CD4-positive, alpha-beta T cell (primary cell): ENCODE measurements at regions not wholly inside any gene's neighbourhood (a gene's known extent, or its start where the extent isn't known, plus 50 kb on each side); places are given as distances from the start of the nearest gene placed in this dataset.

Experiments
- ATAC-seq: fragments of 200-7000 bp; cut with Tn5 transposase; one replicate; pipeline ENCODE4 v1.10.0; 2022; ENCODE audit warnings: mild to moderate bottlenecking; ENCODE audit not compliant: poor library complexity
- CTCF ChIA-PET: fragments of 350-600 bp; sonication (Branson Sonifier 250); formaldehyde crosslinking; loops from one replicate; lab custom pipeline; 2021; ENCODE audit warnings: antibody characterized with exemption, inconsistent platforms; lab: Charles Lee
- POLR2A ChIA-PET: fragments of 350-600 bp; sonication (Branson Sonifier 250); formaldehyde crosslinking; loops from one replicate; lab custom pipeline; 2021; ENCODE audit warnings: antibody characterized with exemption, inconsistent platforms; lab: Charles Lee
- DNase-seq, 14 experiments: peaks; one replicate each; pipeline ENCODE4 v3.0.0-alpha.2; 2013 to 2020; ENCODE audit warnings: mixed read lengths in 2 of 14
- H3K27ac ChIP-seq, 2 donors: one replicate each; pipeline versions ENCODE4 v1.5.1 to v1.7.0; 2013; ENCODE audit warnings: low read length in 2 of 2, low read depth in 1 of 2, mild to moderate bottlenecking in 1 of 2
- H3K27me3 ChIP-seq, 2 experiments: 1 replicate in 1 of 2; 2 replicates in 1 of 2; pipeline versions ENCODE4 v1.6.1 to v1.7.0; 2013; ENCODE audit warnings: low read length in 2 of 2, control low read depth in 1 of 2, mild to moderate bottlenecking in 1 of 2, moderate library complexity in 1 of 2; ENCODE audit not compliant: insufficient read depth in 2 of 2, control insufficient read depth in 1 of 2
- H3K36me3 ChIP-seq: one replicate; pipeline ENCODE4 v1.6.1; 2013; ENCODE audit warnings: low read length, control low read depth; ENCODE audit not compliant: insufficient read depth
- H3K4me1 ChIP-seq: one replicate; pipeline ENCODE4 v1.6.1; 2013; ENCODE audit warnings: low read length, control low read depth; ENCODE audit not compliant: insufficient read depth
- H3K4me3 ChIP-seq: one replicate; pipeline ENCODE4 v1.5.1; 2013; ENCODE audit warnings: mild to moderate bottlenecking, low read length, moderate library complexity
- H3K9me3 ChIP-seq, 2 experiments: 1 replicate in 1 of 2; 2 replicates in 1 of 2; pipeline versions ENCODE4 v1.6.1 to v1.7.0; 2013; ENCODE audit warnings: low read length in 2 of 2, mild to moderate bottlenecking in 2 of 2, control low read depth in 1 of 2, moderate library complexity in 1 of 2; ENCODE audit not compliant: control insufficient read depth in 1 of 2, insufficient read depth in 1 of 2
- H3K27ac Mint-ChIP-seq: one replicate; pipeline ENCODE4 v1.8.0; 2020; ENCODE audit warnings: mixed read lengths
- H3K27me3 Mint-ChIP-seq: one replicate; pipeline ENCODE4 v1.8.0; 2021; ENCODE audit warnings: mixed read lengths
- H3K36me3 Mint-ChIP-seq: one replicate; pipeline ENCODE4 v1.8.0; 2021; ENCODE audit warnings: low read depth, mixed read lengths
- H3K4me1 Mint-ChIP-seq: one replicate; pipeline ENCODE4 v1.8.0; 2021; ENCODE audit warnings: low read depth, mixed read lengths
- H3K4me3 Mint-ChIP-seq: one replicate; pipeline ENCODE4 v1.8.0; 2020; ENCODE audit warnings: mild to moderate bottlenecking, mixed read lengths
- H3K9me3 Mint-ChIP-seq: one replicate; pipeline ENCODE4 v1.8.0; 2020; ENCODE audit warnings: mixed read lengths
- intact Hi-C, 2 experiments: fragments of 100-400 bp; cut with DNase I in 1 of 2; cut with micrococcal nuclease in 1 of 2; formaldehyde crosslinking; loops; one replicate each; pipeline versions ENCODE4 v1.15.1 to v1.9.0; 2023 to 2025; cut with DNase I, micrococcal nuclease
- TF ChIP-seq, protein P1 (sequence below): fragments of 200-600 bp; IDR thresholded peaks from one replicate; pipeline ENCODE4 v1.8.0; 2022; ENCODE audit warnings: antibody characterized with exemption, mild to moderate bottlenecking

DNA sequence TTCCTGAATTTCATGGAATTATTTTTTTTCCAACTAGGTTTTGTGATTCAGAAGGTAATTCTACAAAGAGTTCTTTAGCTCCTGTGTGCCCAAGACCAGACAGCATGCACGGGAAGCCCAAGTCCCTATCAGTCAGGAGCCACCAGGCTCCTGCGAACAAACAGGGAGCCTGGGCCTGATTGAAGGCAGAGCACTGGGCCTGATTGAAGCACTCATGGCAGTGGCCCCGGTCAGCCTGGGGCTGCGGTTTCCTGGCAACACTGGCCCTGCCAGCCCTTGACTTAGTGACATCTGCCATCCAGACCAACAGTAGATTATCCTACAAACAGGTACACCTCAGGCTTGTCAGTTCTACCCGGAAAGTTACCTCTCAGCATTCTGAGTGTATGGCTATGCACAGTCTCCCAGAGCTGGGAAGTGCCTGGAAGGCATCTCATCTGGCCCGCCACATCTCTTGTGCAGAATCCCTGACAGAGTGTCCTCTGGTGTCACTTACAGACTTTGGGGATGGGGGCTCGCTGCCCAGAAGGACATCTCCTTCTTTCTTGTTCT, 133.8 kb downstream of the VEGFA start:
- Histone ChIP-seq H3K4me1 (no peaks in the 10 kb centered on the region), H3K27ac (no peak overlapping the region), H3K27me3 (no peaks in the 10 kb centered on the region), H3K36me3 (no peaks in the 10 kb centered on the region), H3K9me3 (no peaks in the 10 kb centered on the region), H3K4me3 (no peak overlapping the region)
- H3K27me3 Mint-ChIP-seq = no peaks in the 10 kb centered on the region
- H3K9me3 Mint-ChIP-seq = no peaks in the 10 kb centered on the region
- H3K36me3 Mint-ChIP-seq = no peaks in the 10 kb centered on the region
- ChIA-PET POLR2A (no interaction called here), CTCF (no interaction called here)
- intact Hi-C loops = no loop called here
- no peak for ATAC-seq
- no peak overlapping the region for H3K27ac Mint-ChIP-seq
- no peak for DNase-seq
- H3K4me3 Mint-ChIP-seq = no peak overlapping the region
- TF ChIP-seq, protein P1, sequence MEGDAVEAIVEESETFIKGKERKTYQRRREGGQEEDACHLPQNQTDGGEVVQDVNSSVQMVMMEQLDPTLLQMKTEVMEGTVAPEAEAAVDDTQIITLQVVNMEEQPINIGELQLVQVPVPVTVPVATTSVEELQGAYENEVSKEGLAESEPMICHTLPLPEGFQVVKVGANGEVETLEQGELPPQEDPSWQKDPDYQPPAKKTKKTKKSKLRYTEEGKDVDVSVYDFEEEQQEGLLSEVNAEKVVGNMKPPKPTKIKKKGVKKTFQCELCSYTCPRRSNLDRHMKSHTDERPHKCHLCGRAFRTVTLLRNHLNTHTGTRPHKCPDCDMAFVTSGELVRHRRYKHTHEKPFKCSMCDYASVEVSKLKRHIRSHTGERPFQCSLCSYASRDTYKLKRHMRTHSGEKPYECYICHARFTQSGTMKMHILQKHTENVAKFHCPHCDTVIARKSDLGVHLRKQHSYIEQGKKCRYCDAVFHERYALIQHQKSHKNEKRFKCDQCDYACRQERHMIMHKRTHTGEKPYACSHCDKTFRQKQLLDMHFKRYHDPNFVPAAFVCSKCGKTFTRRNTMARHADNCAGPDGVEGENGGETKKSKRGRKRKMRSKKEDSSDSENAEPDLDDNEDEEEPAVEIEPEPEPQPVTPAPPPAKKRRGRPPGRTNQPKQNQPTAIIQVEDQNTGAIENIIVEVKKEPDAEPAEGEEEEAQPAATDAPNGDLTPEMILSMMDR = no peak
- H3K4me1 Mint-ChIP-seq = no peaks in the 10 kb centered on the region

DNA sequence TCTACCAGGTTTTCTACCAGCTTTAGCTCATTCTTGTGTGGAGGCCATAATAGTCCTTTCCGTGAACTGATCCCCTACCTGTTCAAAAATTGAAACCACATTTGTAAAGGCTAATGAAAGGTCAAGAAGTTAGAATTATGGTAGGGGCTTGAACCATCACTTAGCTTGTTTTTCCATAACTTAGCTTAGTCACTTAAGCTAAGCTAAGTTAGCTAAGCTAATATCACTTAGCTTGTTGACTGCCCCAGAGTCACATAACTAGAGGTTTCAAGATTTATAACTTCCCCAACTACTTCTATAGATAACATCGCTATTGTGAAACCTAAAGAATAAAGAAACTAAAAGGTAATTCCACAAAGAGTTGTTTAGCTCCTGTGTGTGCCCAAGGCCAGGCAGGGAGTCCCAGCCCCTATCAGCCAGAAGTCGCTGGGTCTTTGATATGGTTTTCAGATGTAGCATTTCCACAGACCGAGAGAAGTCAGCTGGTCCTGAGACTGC, 131.8 kb downstream of the VEGFA start:
- ATAC-seq = no peak
- peaks cover 3% of the 10 kb centered on the region for H3K9me3 Mint-ChIP-seq

DNA sequence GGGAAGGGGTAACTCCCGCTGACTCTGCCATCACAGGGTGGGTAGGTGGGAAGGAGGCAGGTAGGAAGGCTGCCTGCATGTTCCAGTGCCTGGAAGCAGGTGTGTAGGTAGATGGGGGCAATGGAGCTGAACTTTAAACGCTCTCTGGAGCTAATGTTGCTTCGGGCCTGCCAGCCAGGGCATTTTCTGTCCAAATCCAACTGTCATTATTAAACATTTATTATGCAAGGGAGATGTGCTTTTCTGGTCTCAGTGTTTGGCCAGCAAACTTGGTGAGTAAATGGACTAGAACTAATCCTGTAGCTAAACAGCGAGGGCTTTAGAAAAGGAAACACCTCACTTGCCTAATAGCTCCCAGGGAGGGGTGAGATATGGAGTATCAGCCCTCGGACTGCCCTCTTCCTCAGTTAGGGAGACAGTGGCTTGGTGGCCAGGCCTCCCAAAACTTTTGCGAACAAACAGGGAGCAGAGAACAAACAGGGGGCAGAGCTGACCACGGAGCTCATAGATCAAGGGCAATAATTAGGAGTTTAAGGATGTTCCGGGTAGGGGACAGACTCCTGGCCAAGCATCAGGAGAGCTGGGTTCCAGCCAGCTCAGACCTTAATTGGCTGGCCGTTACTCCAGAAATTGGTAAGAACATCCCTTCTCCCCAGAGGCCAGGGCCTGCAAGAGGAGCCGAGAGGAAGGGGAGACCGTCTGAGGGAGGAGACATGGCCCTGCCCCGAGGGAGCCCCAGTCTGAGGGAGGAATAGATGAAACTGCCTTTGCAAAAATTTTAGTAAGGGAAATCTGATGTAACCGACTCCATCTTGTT, 131.1 kb downstream of the VEGFA start:
- no peaks in the 10 kb centered on the region for H3K36me3 Mint-ChIP-seq
- no peak overlapping the region for H3K27ac Mint-ChIP-seq
- H3K4me1 ChIP-seq = no peaks in the 10 kb centered on the region
- no peaks in the 10 kb centered on the region for H3K27me3 ChIP-seq
- H3K9me3 ChIP-seq = no peaks in the 10 kb centered on the region
- intact Hi-C loops = no loop called here
- CTCF ChIA-PET = no interaction called here
- POLR2A ChIA-PET = no interaction called here
- ATAC-seq = no peak
- H3K27ac ChIP-seq = no peak overlapping the region
- H3K4me1 Mint-ChIP-seq = no peaks in the 10 kb centered on the region
- TF ChIP-seq, protein P1 = no peak
- no peaks in the 10 kb centered on the region for H3K36me3 ChIP-seq
- DNase-seq = no peak
- no peak overlapping the region for H3K4me3 Mint-ChIP-seq
- H3K9me3 Mint-ChIP-seq = peaks cover 3% of the 10 kb centered on the region
- no peaks in the 10 kb centered on the region for H3K27me3 Mint-ChIP-seq
- no peak overlapping the region for H3K4me3 ChIP-seq

More for the DNA sequence above, 131.8 kb downstream of the VEGFA start:
- TF ChIP-seq, protein P1 = no peak
- H3K4me3 ChIP-seq = no peak overlapping the region
- Mint-ChIP-seq H3K4me3 (no peak overlapping the region), H3K27ac (no peak overlapping the region), H3K4me1 (no peaks in the 10 kb centered on the region), H3K36me3 (no peaks in the 10 kb centered on the region), H3K27me3 (no peaks in the 10 kb centered on the region)
- H3K27ac ChIP-seq = no peak overlapping the region
- no peak for DNase-seq
- ChIA-PET POLR2A (no interaction called here), CTCF (no interaction called here)
- intact Hi-C loops = no loop called here
- H3K9me3 ChIP-seq = no peaks in the 10 kb centered on the region
- H3K4me1 ChIP-seq = no peaks in the 10 kb centered on the region
- no peaks in the 10 kb centered on the region for H3K36me3 ChIP-seq
- no peaks in the 10 kb centered on the region for H3K27me3 ChIP-seq
